Adrenal gland (tissue), 5 donors: ENCODE measurements at regions not wholly inside any gene's neighbourhood (a gene's known extent, or its start where the extent isn't known, plus 50 kb on each side); places are given as distances from the start of the nearest gene placed in this dataset.

Source experiments
- POLR2A ChIP-seq, 2 donors: fragments of 450-650 bp; IDR thresholded peaks; one replicate each; pipeline ENCODE4 v1.6.1; 2017; ENCODE audit warnings: antibody characterized with exemption in 2 of 2, mild to moderate bottlenecking in 2 of 2, moderate library complexity in 1 of 2
- TF ChIP-seq, protein P1 (sequence below), 6 experiments: fragments of 450-650 bp in 4 of 6; fragments of 200-600 bp in 2 of 6; sonication (generic) in 1 of 6; IDR thresholded peaks; 1 replicate in 5 of 6; 2 replicates in 1 of 6; pipeline versions ENCODE4 v1.5.1 to v1.8.0; 2016 to 2021; ENCODE audit warnings: antibody characterized with exemption in 6 of 6, mild to moderate bottlenecking in 2 of 6, moderate library complexity in 1 of 6
- donor health status: DM: no; HTN: no; CAD: no.

DNA sequence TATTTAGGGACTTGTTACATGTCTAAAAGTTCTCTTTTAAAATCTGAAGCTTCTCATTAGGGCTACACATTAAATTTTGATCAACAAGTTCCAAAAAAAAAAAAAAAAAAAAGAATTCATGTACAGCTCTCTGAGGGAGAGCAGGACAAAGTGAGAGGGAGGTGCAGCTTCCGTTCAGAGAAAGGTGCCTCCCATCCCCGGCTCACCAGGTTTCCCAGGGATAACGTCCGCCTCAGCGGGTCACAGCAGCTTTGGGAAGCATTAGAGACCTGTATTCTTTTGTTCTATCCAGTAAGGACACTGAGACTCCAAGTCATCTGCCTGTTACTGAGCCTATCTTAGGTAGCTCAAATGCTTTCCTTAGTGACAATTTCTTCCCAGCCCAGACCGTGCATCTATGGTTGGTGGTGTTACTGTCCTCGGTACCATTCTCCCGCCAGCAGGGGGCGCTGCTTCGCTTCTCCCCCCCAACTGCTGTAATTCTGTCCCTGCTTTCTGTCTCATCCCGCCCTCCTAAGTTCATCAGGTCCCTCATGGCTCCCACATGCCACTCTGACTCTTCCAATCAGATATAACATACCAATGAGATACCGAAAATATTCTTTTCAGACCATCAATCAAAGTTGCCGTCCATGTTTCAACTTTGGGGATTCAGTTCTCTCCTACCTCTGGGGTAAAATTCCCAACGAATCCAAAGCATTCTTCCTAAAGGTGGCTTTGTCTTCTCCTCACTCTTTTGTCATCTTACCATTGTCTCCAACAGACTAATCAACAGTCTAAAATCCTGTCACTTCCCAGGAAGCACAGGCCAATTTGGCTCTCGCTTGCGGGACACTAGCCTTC lies 466.5 kb downstream of the METTL4 start:
- TF ChIP-seq POLR2A (IDR thresholded peaks at IDR 0.05), result no peak
- TF ChIP-seq, protein P1, sequence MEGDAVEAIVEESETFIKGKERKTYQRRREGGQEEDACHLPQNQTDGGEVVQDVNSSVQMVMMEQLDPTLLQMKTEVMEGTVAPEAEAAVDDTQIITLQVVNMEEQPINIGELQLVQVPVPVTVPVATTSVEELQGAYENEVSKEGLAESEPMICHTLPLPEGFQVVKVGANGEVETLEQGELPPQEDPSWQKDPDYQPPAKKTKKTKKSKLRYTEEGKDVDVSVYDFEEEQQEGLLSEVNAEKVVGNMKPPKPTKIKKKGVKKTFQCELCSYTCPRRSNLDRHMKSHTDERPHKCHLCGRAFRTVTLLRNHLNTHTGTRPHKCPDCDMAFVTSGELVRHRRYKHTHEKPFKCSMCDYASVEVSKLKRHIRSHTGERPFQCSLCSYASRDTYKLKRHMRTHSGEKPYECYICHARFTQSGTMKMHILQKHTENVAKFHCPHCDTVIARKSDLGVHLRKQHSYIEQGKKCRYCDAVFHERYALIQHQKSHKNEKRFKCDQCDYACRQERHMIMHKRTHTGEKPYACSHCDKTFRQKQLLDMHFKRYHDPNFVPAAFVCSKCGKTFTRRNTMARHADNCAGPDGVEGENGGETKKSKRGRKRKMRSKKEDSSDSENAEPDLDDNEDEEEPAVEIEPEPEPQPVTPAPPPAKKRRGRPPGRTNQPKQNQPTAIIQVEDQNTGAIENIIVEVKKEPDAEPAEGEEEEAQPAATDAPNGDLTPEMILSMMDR (IDR thresholded peaks at IDR 0.05), result peak; percentile 38 to 66 (median 56)
